GM12874 (cell line): ENCODE measurements at regions not wholly inside any gene's neighbourhood (a gene's known extent, or its start where the extent isn't known, plus 50 kb on each side); places are given as distances from the start of the nearest gene placed in this dataset.

Source experiments
- TF ChIP-seq, protein P1 (sequence below): IDR thresholded peaks from 2 replicates; pipeline ENCODE4 v1.5.1; 2011; ENCODE audit warnings: low read depth, mild to moderate bottlenecking, control low read depth, low read length, moderate library complexity; ENCODE audit not compliant: insufficient read depth

DNA sequence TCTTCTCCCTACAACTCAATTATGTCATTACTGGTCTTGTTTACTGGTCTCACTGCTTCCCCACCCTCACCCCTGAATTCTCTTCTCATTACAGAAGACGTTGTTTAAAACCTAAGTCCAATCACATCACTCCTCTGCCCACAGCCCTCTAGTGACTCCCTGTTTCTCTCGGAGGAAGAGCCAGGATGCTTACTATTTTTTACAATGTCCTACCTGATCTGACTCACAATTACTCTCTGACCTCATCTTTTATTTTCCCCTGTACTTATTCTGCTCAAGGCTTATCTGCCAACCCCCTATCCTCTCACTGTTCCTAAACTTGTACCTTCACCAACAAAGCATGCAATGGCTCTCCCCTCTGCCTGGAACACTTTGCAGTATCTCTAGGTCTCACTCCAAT lies 400.4 kb upstream of the PTCHD4 start:
- TF ChIP-seq, protein P1, sequence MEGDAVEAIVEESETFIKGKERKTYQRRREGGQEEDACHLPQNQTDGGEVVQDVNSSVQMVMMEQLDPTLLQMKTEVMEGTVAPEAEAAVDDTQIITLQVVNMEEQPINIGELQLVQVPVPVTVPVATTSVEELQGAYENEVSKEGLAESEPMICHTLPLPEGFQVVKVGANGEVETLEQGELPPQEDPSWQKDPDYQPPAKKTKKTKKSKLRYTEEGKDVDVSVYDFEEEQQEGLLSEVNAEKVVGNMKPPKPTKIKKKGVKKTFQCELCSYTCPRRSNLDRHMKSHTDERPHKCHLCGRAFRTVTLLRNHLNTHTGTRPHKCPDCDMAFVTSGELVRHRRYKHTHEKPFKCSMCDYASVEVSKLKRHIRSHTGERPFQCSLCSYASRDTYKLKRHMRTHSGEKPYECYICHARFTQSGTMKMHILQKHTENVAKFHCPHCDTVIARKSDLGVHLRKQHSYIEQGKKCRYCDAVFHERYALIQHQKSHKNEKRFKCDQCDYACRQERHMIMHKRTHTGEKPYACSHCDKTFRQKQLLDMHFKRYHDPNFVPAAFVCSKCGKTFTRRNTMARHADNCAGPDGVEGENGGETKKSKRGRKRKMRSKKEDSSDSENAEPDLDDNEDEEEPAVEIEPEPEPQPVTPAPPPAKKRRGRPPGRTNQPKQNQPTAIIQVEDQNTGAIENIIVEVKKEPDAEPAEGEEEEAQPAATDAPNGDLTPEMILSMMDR = no peak

DNA sequence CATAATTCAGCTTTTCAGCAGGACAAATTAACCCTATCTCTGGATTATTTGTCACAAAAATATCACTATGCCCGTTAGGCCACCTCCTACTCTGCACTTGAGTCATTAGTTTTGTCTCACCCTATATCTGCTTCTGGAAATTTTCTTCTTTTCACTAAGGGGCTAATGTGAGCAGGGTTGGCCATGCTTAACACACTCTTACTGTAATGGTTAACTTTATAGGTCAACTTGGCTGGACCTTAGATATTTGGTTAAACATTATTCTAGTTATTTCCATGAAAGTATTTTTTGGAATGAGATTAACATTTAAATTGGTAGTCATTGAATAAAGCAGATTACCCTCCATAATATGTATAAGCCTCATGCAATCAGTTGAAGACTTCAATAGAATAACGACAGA lies 394.6 kb upstream of the PTCHD4 start:
- TF ChIP-seq, protein P1 = no peak

DNA sequence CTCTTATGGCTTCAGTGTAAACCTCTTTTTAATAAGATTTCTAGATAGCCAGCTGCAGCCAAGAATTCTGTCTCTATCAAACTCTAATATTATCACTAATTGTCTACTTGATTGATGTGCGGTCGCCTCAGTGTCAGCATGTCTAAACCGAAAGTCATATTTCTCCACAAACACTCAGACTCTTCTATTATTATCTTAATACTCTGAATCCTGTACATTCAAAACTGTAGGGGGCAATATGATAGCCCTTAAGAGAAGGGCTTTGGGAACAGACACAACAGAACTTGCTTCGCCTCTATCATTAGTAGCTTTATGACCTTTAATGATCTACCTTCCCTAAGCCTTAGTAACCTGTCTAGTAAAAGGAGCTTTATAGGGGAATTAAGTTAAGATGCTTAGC lies 379.7 kb upstream of the PTCHD4 start:
- TF ChIP-seq, protein P1 = no peak

DNA sequence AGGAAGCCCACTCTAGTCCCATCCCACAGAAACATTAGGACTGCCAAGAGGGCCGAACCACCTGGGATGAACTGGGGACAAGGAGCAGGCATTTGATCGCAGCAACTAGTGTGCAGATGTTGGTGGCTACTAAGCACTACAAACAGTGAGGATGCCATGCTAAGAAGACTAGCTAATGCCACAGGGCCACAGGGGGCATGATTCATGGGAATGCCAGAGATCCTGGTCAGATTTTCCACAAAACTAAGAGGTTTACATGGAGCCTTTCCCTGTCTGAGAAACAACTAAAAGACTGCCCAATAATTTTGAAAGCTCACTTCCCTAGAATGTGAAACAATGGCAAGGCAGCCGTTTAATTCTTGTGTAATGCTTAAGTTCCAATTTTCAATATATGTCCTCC lies 375.9 kb upstream of the PTCHD4 start:
- TF ChIP-seq, protein P1 = no peak

DNA sequence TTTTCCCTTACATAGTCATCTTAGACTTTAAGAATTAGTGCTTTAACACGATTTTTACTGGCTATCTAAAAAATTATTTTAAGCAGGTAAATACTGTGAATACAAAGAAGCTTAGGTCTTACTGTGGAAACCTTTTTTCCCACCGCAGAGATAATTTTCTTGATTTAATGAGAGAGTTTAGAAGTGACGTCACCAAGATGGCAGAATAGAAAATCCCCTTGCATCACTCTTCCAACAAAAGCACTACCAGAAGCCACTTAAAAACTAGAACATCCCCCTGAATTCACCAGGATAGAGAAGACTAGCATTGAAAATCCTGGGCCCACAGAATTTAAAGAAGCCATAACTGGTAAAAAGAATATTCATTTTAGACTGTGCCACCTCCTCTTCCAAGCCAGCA lies 375.4 kb upstream of the PTCHD4 start:
- TF ChIP-seq, protein P1 = no peak

DNA sequence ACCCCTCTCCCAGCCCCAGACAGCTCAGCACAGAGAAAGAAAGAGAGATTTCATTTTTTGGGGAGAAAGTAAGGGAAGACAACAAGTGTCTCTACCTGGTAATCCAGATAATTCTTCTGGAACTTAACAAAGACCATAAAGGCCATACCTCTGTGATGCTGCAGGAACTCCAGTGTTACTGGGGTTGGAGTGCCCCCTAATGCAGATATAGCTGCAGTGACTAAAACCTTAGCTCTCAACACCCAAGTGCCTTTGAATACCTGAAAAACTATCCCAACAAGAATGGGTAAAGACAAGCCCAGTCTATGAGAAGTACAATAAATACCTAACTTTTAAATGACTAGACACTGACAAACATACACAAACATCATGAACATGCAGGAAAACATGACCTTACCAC lies 365.3 kb upstream of the PTCHD4 start:
- TF ChIP-seq, protein P1 = no peak

DNA sequence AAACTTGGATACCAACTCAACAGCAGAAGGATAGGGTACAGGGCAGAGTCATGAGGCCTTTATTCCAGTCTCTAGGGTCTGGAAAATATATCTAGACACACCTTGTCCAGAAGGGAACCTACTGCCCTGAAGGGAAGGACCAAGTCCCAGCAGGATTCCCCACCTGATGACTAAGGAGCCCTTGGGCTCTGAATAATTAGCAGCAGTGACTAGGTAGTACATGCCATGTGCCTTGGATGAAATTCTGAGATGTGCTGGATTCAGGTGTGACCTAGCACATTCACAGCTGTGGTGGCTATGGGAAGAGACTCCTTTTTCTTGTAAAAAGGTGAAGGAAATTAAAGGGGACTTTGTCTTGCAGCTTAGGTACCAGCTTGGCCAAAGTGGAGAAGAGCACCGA lies 364.3 kb upstream of the PTCHD4 start:
- TF ChIP-seq, protein P1 = no peak

DNA sequence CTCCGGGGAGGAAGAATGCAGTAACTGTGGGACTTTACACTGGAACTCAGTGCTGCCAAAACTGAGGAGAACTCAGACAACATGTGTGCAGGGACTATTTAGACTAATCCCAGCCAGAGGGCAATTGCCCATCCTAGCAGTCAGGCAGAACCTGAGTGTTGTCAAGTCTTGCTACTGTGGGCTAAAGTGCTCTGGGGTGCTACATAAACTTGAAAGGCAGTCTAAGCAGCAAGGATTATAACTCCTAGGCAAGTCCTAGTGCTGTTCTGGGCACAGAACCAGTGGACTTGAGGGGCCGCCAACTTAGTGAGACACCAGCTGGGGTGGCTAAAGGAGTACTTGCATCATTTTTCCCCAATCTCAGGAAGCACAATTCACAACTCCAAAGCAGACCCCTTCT lies 363.8 kb upstream of the PTCHD4 start:
- TF ChIP-seq, protein P1 = no peak
